H9 (cell line): ENCODE measurements at regions not wholly inside any gene's neighbourhood (a gene's known extent, or its start where the extent isn't known, plus 50 kb on each side); places are given as distances from the start of the nearest gene placed in this dataset.

Experiments used
- DNase-seq: peaks from one replicate; pipeline ENCODE4 v3.0.0-alpha.2; 2017
- H2AFZ ChIP-seq: one replicate; pipeline ENCODE4 v1.6.1; 2013; ENCODE audit warnings: mild to moderate bottlenecking, low read length, control low read depth, moderate library complexity
- H2AK5ac ChIP-seq: 2 replicates; pipeline ENCODE4 v1.6.1; 2013; ENCODE audit warnings: low read length, control low read depth, mixed read lengths; ENCODE audit not compliant: insufficient read length
- H2BK120ac ChIP-seq: one replicate; pipeline ENCODE4 v1.6.1; 2013; ENCODE audit warnings: low read depth, mild to moderate bottlenecking, low read length, control low read depth, inconsistent platforms; ENCODE audit not compliant: poor library complexity, severe bottlenecking
- H2BK12ac ChIP-seq: 2 replicates; pipeline ENCODE4 v1.6.1; 2013; ENCODE audit warnings: low read length, control low read depth, mixed read lengths, low read depth; ENCODE audit not compliant: insufficient read length
- H2BK15ac ChIP-seq: 2 replicates; pipeline ENCODE4 v1.6.1; 2013; ENCODE audit warnings: low read depth, low read length, control low read depth
- H2BK20ac ChIP-seq: one replicate; pipeline ENCODE4 v1.6.1; 2013; ENCODE audit warnings: low read depth, mild to moderate bottlenecking, low read length, control low read depth, inconsistent platforms; ENCODE audit not compliant: poor library complexity, severe bottlenecking
- H2BK5ac ChIP-seq: 2 replicates; pipeline ENCODE4 v1.6.1; 2013; ENCODE audit warnings: low read length, control low read depth, mixed read lengths; ENCODE audit not compliant: insufficient read length
- H3K14ac ChIP-seq: 2 replicates; pipeline ENCODE4 v1.6.1; 2013; ENCODE audit warnings: low read length, control low read depth; ENCODE audit not compliant: insufficient read depth
- H3K18ac ChIP-seq: 2 replicates; pipeline ENCODE4 v1.6.1; 2013; ENCODE audit warnings: low read depth, mild to moderate bottlenecking, mixed read lengths, low read length, control low read depth; ENCODE audit not compliant: insufficient read length
- H3K23ac ChIP-seq: 2 replicates; pipeline ENCODE4 v1.6.1; 2013; ENCODE audit warnings: low read length, control low read depth, mixed read lengths, low read depth; ENCODE audit not compliant: insufficient read length
- H3K23me2 ChIP-seq: 2 replicates; pipeline ENCODE4 v1.6.1; 2013; ENCODE audit warnings: low read depth, mild to moderate bottlenecking, mixed read lengths, low read length, control low read depth; ENCODE audit not compliant: insufficient read length, poor library complexity, severe bottlenecking
- H3K27ac ChIP-seq: 2 replicates; pipeline ENCODE4 v1.5.1; 2013; ENCODE audit warnings: low read length, control low read depth, mixed read lengths, low read depth; ENCODE audit not compliant: insufficient read length
- H3K27me3 ChIP-seq: 2 replicates; pipeline ENCODE4 v1.6.1; 2013; ENCODE audit warnings: low read length, control low read depth, inconsistent platforms; ENCODE audit not compliant: insufficient read depth
- H3K4ac ChIP-seq: 2 replicates; pipeline ENCODE4 v1.6.1; 2013; ENCODE audit warnings: low read depth, mild to moderate bottlenecking, control low read depth, inconsistent platforms, low read length, moderate library complexity
- H3K4me1 ChIP-seq: 2 replicates; pipeline ENCODE4 v1.6.1; 2013; ENCODE audit warnings: low read length, control low read depth, inconsistent platforms; ENCODE audit not compliant: insufficient read depth
- H3K4me2 ChIP-seq: 2 replicates; pipeline ENCODE4 v1.6.1; 2013; ENCODE audit warnings: low read length, control low read depth, mixed read lengths; ENCODE audit not compliant: insufficient read length, insufficient read depth
- H3K56ac ChIP-seq: 2 replicates; pipeline ENCODE4 v1.6.1; 2013; ENCODE audit warnings: low read depth, mild to moderate bottlenecking, mixed read lengths, low read length, control low read depth; ENCODE audit not compliant: insufficient read length
- H3K79me1 ChIP-seq: 2 replicates; pipeline ENCODE4 v1.6.1; 2013; ENCODE audit warnings: low read depth, mild to moderate bottlenecking, moderate library complexity, low read length, control low read depth, inconsistent platforms; ENCODE audit not compliant: insufficient read depth, poor library complexity, severe bottlenecking
- H3K79me2 ChIP-seq: 2 replicates; pipeline ENCODE4 v1.6.1; 2013; ENCODE audit warnings: low read length, control low read depth, inconsistent platforms; ENCODE audit not compliant: insufficient read depth
- H3K9ac ChIP-seq: 2 replicates; pipeline ENCODE4 v1.6.1; 2013; ENCODE audit warnings: low read length, control low read depth, mixed read lengths; ENCODE audit not compliant: insufficient read length; ENCODE audit errors: extremely low read depth
- H3K9me3 ChIP-seq: one replicate; pipeline ENCODE4 v1.6.1; 2013; ENCODE audit warnings: low read depth, low read length, inconsistent platforms; ENCODE audit not compliant: control insufficient read depth
- H3T11ph ChIP-seq: one replicate; pipeline ENCODE4 v1.6.1; 2013; ENCODE audit warnings: mild to moderate bottlenecking, low read length, control low read depth, inconsistent platforms
- H4K20me1 ChIP-seq: one replicate; pipeline ENCODE4 v1.6.1; 2013; ENCODE audit not compliant: control insufficient read depth, insufficient read length, insufficient read depth
- H4K5ac ChIP-seq: 2 replicates; pipeline ENCODE4 v1.6.1; 2013; ENCODE audit warnings: low read depth, mild to moderate bottlenecking, mixed read lengths, low read length, control low read depth; ENCODE audit not compliant: insufficient read length
- H4K8ac ChIP-seq: replicated peaks from 2 replicates; pipeline ENCODE4 v1.6.1; 2013; ENCODE audit warnings: low read length, control low read depth, mixed read lengths, low read depth; ENCODE audit not compliant: insufficient read length
- H4K91ac ChIP-seq: 2 replicates; pipeline ENCODE4 v1.6.1; 2013; ENCODE audit warnings: low read depth, mild to moderate bottlenecking, moderate library complexity, mixed read lengths, low read length, control low read depth; ENCODE audit not compliant: insufficient read length
- H3K27ac Mint-ChIP-seq, 3 experiments: 2 replicates in 2 of 3; 3 replicates in 1 of 3; pipeline ENCODE4 v1.8.0; 2020 to 2021; ENCODE audit warnings: mixed read lengths in 3 of 3, mild to moderate bottlenecking in 1 of 3, moderate library complexity in 1 of 3
- H3K27me3 Mint-ChIP-seq: 2 replicates; pipeline ENCODE4 v1.8.0; 2021; ENCODE audit warnings: low read depth, mild to moderate bottlenecking, moderate library complexity, mixed read lengths
- H3K36me3 Mint-ChIP-seq, 3 experiments: 2 replicates in 2 of 3; 3 replicates in 1 of 3; pipeline ENCODE4 v1.8.0; 2020 to 2021; ENCODE audit warnings: low read depth in 3 of 3, mixed read lengths in 3 of 3; ENCODE audit not compliant: insufficient read depth in 1 of 3
- H3K4me1 Mint-ChIP-seq, 2 experiments: 2 replicates each; pipeline ENCODE4 v1.8.0; 2020; ENCODE audit warnings: mixed read lengths in 2 of 2
- H3K4me3 Mint-ChIP-seq, 2 experiments: 2 replicates in 1 of 2; 3 replicates in 1 of 2; pipeline ENCODE4 v1.8.0; 2020 to 2021; ENCODE audit warnings: mild to moderate bottlenecking in 2 of 2, mixed read lengths in 2 of 2, moderate library complexity in 1 of 2
- H3K9me3 Mint-ChIP-seq, 2 experiments: 2 replicates in 1 of 2; 3 replicates in 1 of 2; pipeline ENCODE4 v1.8.0; 2020; ENCODE audit warnings: mild to moderate bottlenecking in 2 of 2, mixed read lengths in 2 of 2, moderate library complexity in 1 of 2
- CTCF ChIP-seq: fragments of 200-600 bp; sonication (generic); conservative IDR thresholded peaks from 3 replicates; pipeline ENCODE4 v1.8.0; 2021; ENCODE audit warnings: antibody characterized with exemption, mild to moderate bottlenecking
- WGBS: extraction: QIAGEN DNeasy Blood & Tissue Kit; methylation state at CpG from one replicate; pipeline ENCODE4 v1.1.7; 2013; ENCODE audit warnings: missing lambda C conversion rate, low lambda C conversion rate, mixed read lengths; ENCODE audit not compliant: insufficient read length; ENCODE audit errors: extremely low coverage; 5-methylcytosine and 5-hydroxymethylcytosine counted together

DNA sequence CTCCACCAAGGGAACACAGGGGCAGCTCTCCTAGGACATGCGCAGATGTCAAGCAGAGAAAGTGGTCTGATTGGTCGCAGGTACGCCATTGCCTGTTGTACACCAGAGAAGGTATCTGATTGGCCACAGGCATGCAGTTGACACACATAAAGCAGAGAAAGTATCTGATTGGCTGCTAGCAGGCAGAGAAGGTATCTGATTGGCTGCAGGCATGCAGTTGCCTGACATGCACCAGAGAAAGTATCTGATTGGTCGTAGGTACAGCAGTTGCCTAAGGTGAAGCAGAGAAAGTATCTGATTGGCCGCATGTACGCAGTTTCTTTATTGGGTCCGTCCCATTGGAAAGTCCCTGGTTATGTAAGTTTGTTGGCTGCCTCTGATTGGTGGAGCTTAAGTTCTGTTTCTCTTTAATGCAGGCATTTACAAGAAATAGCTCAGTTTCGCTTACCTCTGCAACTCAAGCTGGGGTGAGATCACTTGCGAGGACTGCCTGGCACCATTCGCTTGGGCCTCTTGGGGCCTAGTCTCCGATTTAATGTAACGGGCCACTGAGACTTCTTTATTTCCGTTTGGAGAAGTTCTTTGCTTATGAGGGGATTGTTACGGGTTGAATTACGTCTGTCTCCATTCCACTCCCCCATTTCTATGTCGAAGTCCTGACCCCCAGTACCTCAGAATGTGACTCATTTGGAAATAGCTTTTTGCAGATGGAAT lies 74.2 kb downstream of the SIK1 start:
- Histone ChIP-seq H4K8ac (no peak overlapping the region), H2BK5ac (no peak overlapping the region), H4K91ac (no peak overlapping the region), H4K5ac (no peak overlapping the region), H2AFZ (no peak overlapping the region), H2BK15ac (no peak overlapping the region), H3K79me2 (no peaks in the 10 kb centered on the region), H3K27me3 (no peaks in the 10 kb centered on the region), H2BK120ac (no peak overlapping the region), H3K4ac (no peak overlapping the region), H3K9me3 (no peaks in the 10 kb centered on the region), H3K14ac (no peak overlapping the region), H4K20me1 (no peaks in the 10 kb centered on the region), H3K18ac (no peak overlapping the region), H3K4me1 (no peaks in the 10 kb centered on the region), H2BK12ac (no peak overlapping the region), H3K23ac (no peak overlapping the region), H3K23me2 (no peaks in the 10 kb centered on the region), H3K27ac (no peak overlapping the region), H3T11ph (no peak overlapping the region), H3K9ac (no peak overlapping the region), H3K56ac (no peak overlapping the region), H3K4me2 (no peak overlapping the region), H2BK20ac (no peak overlapping the region), H3K79me1 (no peaks in the 10 kb centered on the region), H2AK5ac (no peak overlapping the region)
- Mint-ChIP-seq H3K36me3 (no peaks in the 10 kb centered on the region), H3K4me3 (no peak overlapping the region; a peak in 1 of 5 replicates), H3K9me3 (no peaks in the 10 kb centered on the region), H3K4me1 (peaks cover 3 to 30% of the 10 kb centered on the region in 2 experiments; a peak in 2 of 4 replicates), H3K27me3 (no peaks in the 10 kb centered on the region; the same call in 1 of the 2 replicates), H3K27ac (peak overlapping the region in 2 of 3 experiments; percentile 42 to 85; a peak in 2 of 7 replicates)
- WGBS = no CpG with 5 or more reads among the region's 16 CpGs
- DNase-seq = no peak
- no peak for TF ChIP-seq CTCF
